ENCODE measurements at regions not wholly inside any gene's neighbourhood (a gene's known extent, or its start where the extent isn't known, plus 50 kb on each side); places are given as distances from the start of the nearest gene placed in this dataset.

- no peaks in the 10 kb centered on the region for H3K36me3 ChIP-seq (ENCODE audit: control insufficient read depth, insufficient read depth, low read length)
- ChIA-PET CTCF (no interaction called here), POLR2A (no interaction called here)
- H3K4me3 ChIP-seq (ENCODE audit: low read depth, low read length): no peak overlapping the region
- TF ChIP-seq CTCF (IDR thresholded peaks at IDR 0.05; ENCODE audit: insufficient read depth, low read depth, low read length): no peak
- no peak for DNase-seq (ENCODE audit: low read depth)
- no peaks in the 10 kb centered on the region for H3K27me3 ChIP-seq (ENCODE audit: control insufficient read depth, insufficient read depth, low read length)
Measured at GRCh38 chr5:173538654-173539053, 77.8 kb downstream of the BOD1 start.

- TF ChIP-seq CTCF (IDR thresholded peaks at IDR 0.05; ENCODE audit: insufficient read depth, low read depth, low read length): no peak
- Histone ChIP-seq H3K36me3 (ENCODE audit: control insufficient read depth, insufficient read depth, low read length) (no peaks in the 10 kb centered on the region), H3K27me3 (ENCODE audit: control insufficient read depth, insufficient read depth, low read length) (no peaks in the 10 kb centered on the region), H3K4me3 (ENCODE audit: low read depth, low read length) (no peak overlapping the region)
- no peak for DNase-seq (ENCODE audit: low read depth)
- CTCF ChIA-PET: interaction anchor here (1.1 to 1.7 kb wide), 2 partner anchors 36 to 244 kb away, joined by 3 to 4 read pairs; no protein-coding TSS in a partner anchor
- POLR2A ChIA-PET: no interaction called here
Measured at GRCh38 chr5:173538018-173538417, 78.4 kb downstream of the BOD1 start.

- no peak for TF ChIP-seq CTCF (IDR thresholded peaks at IDR 0.05; ENCODE audit: insufficient read depth, low read depth, low read length)
- ChIA-PET CTCF (interaction anchor here (1.1 to 1.7 kb wide), 2 partner anchors 37 to 243 kb away, joined by 3 to 4 read pairs; no protein-coding TSS in a partner anchor), POLR2A (no interaction called here)
- DNase-seq (ENCODE audit: low read depth): no peak
- Histone ChIP-seq H3K4me3 (ENCODE audit: low read depth, low read length) (no peak overlapping the region), H3K36me3 (ENCODE audit: control insufficient read depth, insufficient read depth, low read length) (no peaks in the 10 kb centered on the region), H3K27me3 (ENCODE audit: control insufficient read depth, insufficient read depth, low read length) (no peaks in the 10 kb centered on the region)
Measured at GRCh38 chr5:173537228-173537627, 79.2 kb downstream of the BOD1 start.

DNA sequence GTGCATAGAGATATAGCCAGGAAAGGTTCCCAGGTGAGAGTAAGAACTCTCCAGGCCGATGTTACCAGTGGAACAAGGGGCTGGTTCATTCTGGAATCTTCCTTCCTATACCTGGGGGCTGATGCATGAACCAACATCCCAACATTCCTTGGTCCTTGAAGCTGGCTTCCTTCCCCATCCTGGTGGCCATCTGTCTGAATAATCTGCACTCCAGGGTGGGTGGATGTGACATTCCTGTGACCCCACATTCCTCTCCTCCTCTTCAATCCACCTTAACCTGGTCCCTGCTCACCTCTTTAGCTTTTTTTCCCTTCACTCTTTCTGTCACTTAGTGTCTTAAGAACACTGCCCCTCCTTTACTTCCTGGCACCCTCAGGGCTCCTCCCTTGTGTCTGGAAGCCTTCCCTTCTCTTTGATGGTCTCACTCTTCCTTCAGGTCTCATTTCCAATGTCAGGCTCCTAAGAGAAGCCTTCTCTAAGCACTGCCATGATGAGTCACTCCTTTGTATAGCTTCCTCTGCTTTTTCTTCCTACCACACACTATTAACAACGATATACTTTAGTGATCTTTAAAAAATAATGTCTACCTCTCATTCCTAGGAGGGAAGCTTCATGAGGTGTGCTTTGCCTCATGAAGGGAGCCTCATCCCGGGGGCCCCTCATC lies 80.3 kb downstream of the BOD1 start:
- no peak overlapping the region for H3K4me3 ChIP-seq (ENCODE audit: low read depth, low read length)
- CTCF ChIA-PET: interaction anchor here (1.7 kb wide), 1 partner anchor 38 kb away, joined by 4 read pairs; no protein-coding TSS in a partner anchor
- no peak for DNase-seq (ENCODE audit: low read depth)
- H3K27me3 ChIP-seq (ENCODE audit: control insufficient read depth, insufficient read depth, low read length): no peaks in the 10 kb centered on the region
- POLR2A ChIA-PET: no interaction called here
- TF ChIP-seq CTCF (IDR thresholded peaks at IDR 0.05; ENCODE audit: insufficient read depth, low read depth, low read length): no peak
- H3K36me3 ChIP-seq (ENCODE audit: control insufficient read depth, insufficient read depth, low read length): no peaks in the 10 kb centered on the region

GRCh38 chr5:173535166-173535975 lies 81.1 kb downstream of the BOD1 start:
- CTCF ChIA-PET: interaction anchor here (0.9 kb wide), 1 partner anchor 38 kb away, joined by 4 read pairs; no protein-coding TSS in a partner anchor
- no peak for DNase-seq (ENCODE audit: low read depth)
- no peak for TF ChIP-seq CTCF (IDR thresholded peaks at IDR 0.05; ENCODE audit: insufficient read depth, low read depth, low read length)
- POLR2A ChIA-PET: no interaction called here
- H3K36me3 ChIP-seq (ENCODE audit: control insufficient read depth, insufficient read depth, low read length): no peaks in the 10 kb centered on the region
- no peaks in the 10 kb centered on the region for H3K27me3 ChIP-seq (ENCODE audit: control insufficient read depth, insufficient read depth, low read length)
- no peak overlapping the region for H3K4me3 ChIP-seq (ENCODE audit: low read depth, low read length)

All from BJ (cell line).